C4-2B (cell line): ENCODE measurements at regions not wholly inside any gene's neighbourhood (a gene's known extent, or its start where the extent isn't known, plus 50 kb on each side); places are given as distances from the start of the nearest gene placed in this dataset.

Experiments used
- ZFX ChIP-seq: fragments of 450-650 bp; IDR thresholded peaks from 2 replicates; pipeline ENCODE4 v1.6.1; 2017
- TF ChIP-seq, protein P1 (sequence below): fragments of 450-650 bp; conservative IDR thresholded peaks from 2 replicates; pipeline ENCODE4 v1.5.1; 2017; ENCODE audit warnings: mild to moderate bottlenecking

DNA sequence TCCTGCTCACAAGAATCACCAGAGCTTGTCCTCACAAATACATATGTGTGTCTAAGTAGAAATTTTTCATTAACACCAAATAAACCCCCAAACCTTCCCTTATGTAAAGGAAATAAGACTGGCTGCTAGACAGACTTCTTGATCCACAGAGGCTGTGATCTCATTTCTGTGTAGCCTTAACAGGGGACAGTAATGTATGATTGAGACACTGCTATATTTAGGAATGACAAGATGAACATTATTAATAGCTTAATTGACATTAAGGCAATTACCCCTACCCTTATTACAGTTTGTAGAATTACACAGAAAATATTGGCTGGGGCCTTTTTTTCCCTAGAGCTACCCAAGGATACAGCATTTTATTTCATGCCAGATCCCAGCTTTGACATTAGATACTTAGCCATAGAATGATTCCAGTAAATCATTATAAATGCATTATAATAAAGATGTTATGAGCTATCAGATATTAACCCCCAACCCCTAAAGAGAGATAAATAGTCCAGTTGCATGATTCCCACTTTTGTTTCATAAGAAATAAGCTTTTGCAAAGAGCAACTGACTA lies 392.1 kb upstream of the HNRNPA3 start:
- TF ChIP-seq, protein P1, sequence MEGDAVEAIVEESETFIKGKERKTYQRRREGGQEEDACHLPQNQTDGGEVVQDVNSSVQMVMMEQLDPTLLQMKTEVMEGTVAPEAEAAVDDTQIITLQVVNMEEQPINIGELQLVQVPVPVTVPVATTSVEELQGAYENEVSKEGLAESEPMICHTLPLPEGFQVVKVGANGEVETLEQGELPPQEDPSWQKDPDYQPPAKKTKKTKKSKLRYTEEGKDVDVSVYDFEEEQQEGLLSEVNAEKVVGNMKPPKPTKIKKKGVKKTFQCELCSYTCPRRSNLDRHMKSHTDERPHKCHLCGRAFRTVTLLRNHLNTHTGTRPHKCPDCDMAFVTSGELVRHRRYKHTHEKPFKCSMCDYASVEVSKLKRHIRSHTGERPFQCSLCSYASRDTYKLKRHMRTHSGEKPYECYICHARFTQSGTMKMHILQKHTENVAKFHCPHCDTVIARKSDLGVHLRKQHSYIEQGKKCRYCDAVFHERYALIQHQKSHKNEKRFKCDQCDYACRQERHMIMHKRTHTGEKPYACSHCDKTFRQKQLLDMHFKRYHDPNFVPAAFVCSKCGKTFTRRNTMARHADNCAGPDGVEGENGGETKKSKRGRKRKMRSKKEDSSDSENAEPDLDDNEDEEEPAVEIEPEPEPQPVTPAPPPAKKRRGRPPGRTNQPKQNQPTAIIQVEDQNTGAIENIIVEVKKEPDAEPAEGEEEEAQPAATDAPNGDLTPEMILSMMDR, result no peak
- TF ChIP-seq ZFX, result no peak
